Esophagus squamous epithelium (tissue), 5 donors: ENCODE measurements at regions not wholly inside any gene's neighbourhood (a gene's known extent, or its start where the extent isn't known, plus 50 kb on each side); places are given as distances from the start of the nearest gene placed in this dataset.

Experiments used
- DNase-seq: peaks from one replicate; lab custom pipeline; 2025; lab: John Stamatoyannopoulos, UW
- H3K27ac ChIP-seq, 4 donors: fragments of 200-600 bp; sonication (generic); one replicate each; pipeline ENCODE4 v1.5.1; 2016 to 2019; ENCODE audit warnings: mild to moderate bottlenecking in 1 of 4
- H3K27me3 ChIP-seq, 4 donors: fragments of 200-600 bp; sonication (generic); 1 replicate in 3 of 4; 2 replicates in 1 of 4; pipeline versions ENCODE4 v1.5.1 to v1.6.0; 2017 to 2021; ENCODE audit warnings: antibody characterized with exemption in 1 of 4
- H3K36me3 ChIP-seq, 3 donors: fragments of 200-600 bp; sonication (generic); one replicate each; pipeline ENCODE4 v1.5.1; 2016 to 2019
- H3K4me1 ChIP-seq, 3 donors: fragments of 200-600 bp; sonication (generic); one replicate each; pipeline ENCODE4 v1.5.1; 2017 to 2019
- H3K4me3 ChIP-seq, 4 donors: fragments of 200-600 bp; sonication (generic); 1 replicate in 3 of 4; 2 replicates in 1 of 4; pipeline ENCODE4 v1.5.1; 2016 to 2019; ENCODE audit warnings: mild to moderate bottlenecking in 2 of 4, moderate library complexity in 1 of 4
- H3K9me3 ChIP-seq, 3 donors: fragments of 200-600 bp; sonication (generic); one replicate each; pipeline ENCODE4 v1.5.1; 2016 to 2019
- CTCF ChIP-seq, 6 experiments: fragments of 450-650 bp in 4 of 6; fragments of 200-600 bp in 2 of 6; sonication (generic) in 2 of 6; IDR thresholded peaks; one replicate each; pipeline ENCODE4 v1.5.1; 2016 to 2019; ENCODE audit warnings: antibody characterized with exemption in 6 of 6, mild to moderate bottlenecking in 4 of 6, moderate library complexity in 4 of 6
- POLR2A ChIP-seq, 4 donors: fragments of 450-650 bp; IDR thresholded peaks; one replicate each; pipeline ENCODE4 v1.6.1; 2017; ENCODE audit warnings: antibody characterized with exemption in 4 of 4, mild to moderate bottlenecking in 4 of 4, moderate library complexity in 3 of 4
- WGBS, 2 donors: methylation state at CpG; one replicate each; pipeline ENCODE4 v1.1.5; 2018; 5-methylcytosine and 5-hydroxymethylcytosine counted together
- intact Hi-C: fragments of 100-400 bp; cut with DNase I; formaldehyde crosslinking; loops from one replicate; pipeline ENCODE4 v1.15.0; 2022
- donor health status: DM: yes; HTN: yes; CAD: no.

GRCh38 chr21:39078322-39079065 lies 104.8 kb downstream of the PSMG1 start:
- TF ChIP-seq CTCF (IDR thresholded peaks at IDR 0.05) = no peak
- TF ChIP-seq POLR2A (IDR thresholded peaks at IDR 0.05) = no peak
- WGBS, 2 donors = 72 to 83% methylated on average over 4 to 5 of the region's 5 CpGs
- Histone ChIP-seq H3K4me1 (peaks cover 3 to 40% (median 12%) of the 10 kb centered on the region in 3 donors), H3K9me3 (peaks cover 0 to 12% (median 0%) of the 10 kb centered on the region in 3 donors), H3K36me3 (no peaks in the 10 kb centered on the region), H3K4me3 (no peak overlapping the region), H3K27me3 (no peaks in the 10 kb centered on the region), H3K27ac (peak overlapping the region; percentile 8 to 66 (median 50))
- intact Hi-C loops = no loop called here
- no peak for DNase-seq

- no peak for DNase-seq
- TF ChIP-seq CTCF (IDR thresholded peaks at IDR 0.05) = no peak
- no peak for TF ChIP-seq POLR2A (IDR thresholded peaks at IDR 0.05)
- H3K4me3 ChIP-seq = no peak overlapping the region
- intact Hi-C loops = no loop called here
- 41 to 49% methylated on average over 3 of the region's 3 CpGs for WGBS, 2 donors
- peaks cover 1 to 40% (median 11%) of the 10 kb centered on the region in 3 donors for H3K4me1 ChIP-seq
- H3K27ac ChIP-seq = no peak overlapping the region
- no peaks in the 10 kb centered on the region for H3K36me3 ChIP-seq
- H3K27me3 ChIP-seq = no peaks in the 10 kb centered on the region
- peaks cover 0 to 12% (median 0%) of the 10 kb centered on the region in 3 donors for H3K9me3 ChIP-seq
These were observed 105.4 kb downstream of the PSMG1 start for GRCh38 chr21:39077876-39078275.

- H3K27ac ChIP-seq = no peak overlapping the region
- H3K27me3 ChIP-seq = no peaks in the 10 kb centered on the region
- DNase-seq = no peak
- H3K36me3 ChIP-seq = no peaks in the 10 kb centered on the region
- peaks cover 0 to 12% (median 0%) of the 10 kb centered on the region in 3 donors for H3K9me3 ChIP-seq
- no peak for TF ChIP-seq CTCF (IDR thresholded peaks at IDR 0.05)
- no peak for TF ChIP-seq POLR2A (IDR thresholded peaks at IDR 0.05)
- intact Hi-C loops = no loop called here
- H3K4me3 ChIP-seq = no peak overlapping the region
- peaks cover 0 to 27% (median 5%) of the 10 kb centered on the region in 3 donors for H3K4me1 ChIP-seq
These were observed 108.7 kb downstream of the PSMG1 start for GRCh38 chr21:39074508-39074907.

GRCh38 chr21:39073717-39074116 lies 109.5 kb downstream of the PSMG1 start:
- peaks cover 0 to 21% (median 5%) of the 10 kb centered on the region in 3 donors for H3K4me1 ChIP-seq
- peaks cover 0 to 12% (median 0%) of the 10 kb centered on the region in 3 donors for H3K9me3 ChIP-seq
- no peak overlapping the region for H3K4me3 ChIP-seq
- TF ChIP-seq POLR2A (IDR thresholded peaks at IDR 0.05) = no peak
- no peak for TF ChIP-seq CTCF (IDR thresholded peaks at IDR 0.05)
- no peaks in the 10 kb centered on the region for H3K27me3 ChIP-seq
- intact Hi-C loops = no loop called here
- WGBS, 2 donors = 52 to 56% methylated on average over 4 of the region's 4 CpGs
- DNase-seq = no peak
- peak overlapping the region in 1 of 4 donors; percentile 36 for H3K27ac ChIP-seq
- H3K36me3 ChIP-seq = no peaks in the 10 kb centered on the region

- intact Hi-C loops = no loop called here
- peak overlapping the region in 1 of 4 donors; percentile 36 for H3K27ac ChIP-seq
- no peak for TF ChIP-seq POLR2A (IDR thresholded peaks at IDR 0.05)
- H3K4me1 ChIP-seq = peaks cover 0 to 21% (median 5%) of the 10 kb centered on the region in 3 donors
- 38 to 40% methylated on average over 3 of the region's 3 CpGs for WGBS, 2 donors
- DNase-seq = no peak
- H3K9me3 ChIP-seq = peaks cover 0 to 12% (median 0%) of the 10 kb centered on the region in 3 donors
- H3K36me3 ChIP-seq = no peaks in the 10 kb centered on the region
- H3K27me3 ChIP-seq = no peaks in the 10 kb centered on the region
- H3K4me3 ChIP-seq = no peak overlapping the region
These were observed 110.2 kb downstream of the PSMG1 start for GRCh38 chr21:39073063-39073462.
